HG03175 (cell line): ENCODE measurements at regions not wholly inside any gene's neighbourhood (a gene's known extent, or its start where the extent isn't known, plus 50 kb on each side); places are given as distances from the start of the nearest gene placed in this dataset.

Source experiments
- ATAC-seq: cut with Tn5 transposase; IDR thresholded peaks from one replicate; pipeline ENCODE4 v1.9.1; 2021; ENCODE audit warnings: mild to moderate bottlenecking, moderate library complexity; ENCODE audit not compliant: unreplicated experiment

GRCh38 chr18:42588786-42589185 is 526.7 kb downstream of the RIT2 start:
- ATAC-seq: no peak

- no peak for ATAC-seq
These were observed 510.7 kb downstream of the RIT2 start for GRCh38 chr18:42604820-42605219.

GRCh38 chr18:42606886-42607495 is 508.5 kb downstream of the RIT2 start:
- no peak for ATAC-seq

GRCh38 chr18:42611134-42611533 is 504.4 kb downstream of the RIT2 start:
- ATAC-seq: no peak

GRCh38 chr18:42614619-42615293 is 500.7 kb downstream of the RIT2 start:
- ATAC-seq: no peak

GRCh38 chr18:42617221-42617620 is 498.3 kb downstream of the RIT2 start:
- ATAC-seq: no peak

GRCh38 chr18:42619771-42620170 is 495.7 kb downstream of the RIT2 start:
- ATAC-seq: no peak

- ATAC-seq: no peak
These were observed 494.8 kb downstream of the RIT2 start for GRCh38 chr18:42620657-42621056.

GRCh38 chr18:42623935-42624334 is 491.6 kb downstream of the RIT2 start:
- no peak for ATAC-seq

- no peak for ATAC-seq
These were observed 482.7 kb downstream of the RIT2 start for GRCh38 chr18:42632801-42633200.

- no peak for ATAC-seq
These were observed 480.0 kb downstream of the RIT2 start for GRCh38 chr18:42635378-42636048.

GRCh38 chr18:42636309-42636708 is 479.2 kb downstream of the RIT2 start:
- ATAC-seq: no peak

GRCh38 chr18:42640160-42640559 is 475.3 kb downstream of the RIT2 start:
- no peak for ATAC-seq

GRCh38 chr18:42641996-42642395 is 473.5 kb downstream of the RIT2 start:
- ATAC-seq: no peak

GRCh38 chr18:42644729-42645131 is 470.8 kb downstream of the RIT2 start:
- ATAC-seq: no peak

GRCh38 chr18:42649331-42650035 is 466.0 kb downstream of the RIT2 start:
- ATAC-seq: no peak

GRCh38 chr18:42654556-42654955 is 460.9 kb downstream of the RIT2 start:
- no peak for ATAC-seq

GRCh38 chr18:42657551-42657950 is 457.9 kb downstream of the RIT2 start:
- ATAC-seq: no peak

GRCh38 chr18:42658171-42658570 is 457.3 kb downstream of the RIT2 start:
- ATAC-seq: no peak

GRCh38 chr18:42659187-42659586 is 456.3 kb downstream of the RIT2 start:
- ATAC-seq: no peak

- no peak for ATAC-seq
These were observed 444.6 kb downstream of the RIT2 start for GRCh38 chr18:42670860-42671259.

GRCh38 chr18:42675810-42676209 is 439.7 kb downstream of the RIT2 start:
- no peak for ATAC-seq
